ENCODE measurements at regions not wholly inside any gene's neighbourhood (a gene's known extent, or its start where the extent isn't known, plus 50 kb on each side); places are given as distances from the start of the nearest gene placed in this dataset.

GRCh38 chr16:65305266-65305959 is 183.6 kb upstream of the CDH11 start:
- intact Hi-C loops (cut with DNase I; ENCODE audit: low total_unique reads) = no loop called here
- Histone ChIP-seq H3K36me3 (no peaks in the 10 kb centered on the region), H3K27ac (no peak overlapping the region), H3K9me3 (no peaks in the 10 kb centered on the region), H3K4me1 (no peaks in the 10 kb centered on the region), H3K27me3 (no peaks in the 10 kb centered on the region), H3K4me3 (no peak overlapping the region)
- no peak for TF ChIP-seq CTCF (IDR thresholded peaks at IDR 0.05)
- no peak for TF ChIP-seq POLR2A (IDR thresholded peaks at IDR 0.05)
- no peak for DNase-seq

DNA sequence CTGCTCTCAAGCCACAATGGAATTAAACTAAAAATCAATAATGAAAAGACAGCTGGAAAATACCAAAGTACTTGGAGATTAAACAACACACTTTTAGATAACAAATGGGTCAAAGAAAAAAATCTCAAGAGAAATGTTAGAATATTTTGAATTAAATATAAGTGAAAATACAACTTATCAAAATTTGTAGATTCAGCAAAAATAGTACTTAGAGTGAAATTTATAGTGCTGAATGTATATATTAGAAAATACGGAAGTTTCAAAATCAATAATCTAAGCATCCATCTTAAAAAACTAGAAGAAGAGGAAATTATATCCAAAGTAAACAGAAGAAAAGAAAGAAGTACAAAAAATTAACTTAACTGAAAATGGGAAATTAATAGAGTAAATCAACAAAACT is 179.2 kb upstream of the CDH11 start:
- Histone ChIP-seq H3K4me1 (no peaks in the 10 kb centered on the region), H3K4me3 (no peak overlapping the region), H3K36me3 (no peaks in the 10 kb centered on the region), H3K9me3 (no peaks in the 10 kb centered on the region), H3K27me3 (no peaks in the 10 kb centered on the region), H3K27ac (no peak overlapping the region)
- DNase-seq = no peak
- intact Hi-C loops (cut with DNase I; ENCODE audit: low total_unique reads) = no loop called here
- no peak for TF ChIP-seq CTCF (IDR thresholded peaks at IDR 0.05)
- no peak for TF ChIP-seq POLR2A (IDR thresholded peaks at IDR 0.05)

GRCh38 chr16:65297453-65297852 is 175.6 kb upstream of the CDH11 start:
- Histone ChIP-seq H3K9me3 (no peaks in the 10 kb centered on the region), H3K4me1 (no peaks in the 10 kb centered on the region), H3K27ac (peak overlapping the region in 1 of 2 donors; percentile 19), H3K27me3 (no peaks in the 10 kb centered on the region), H3K36me3 (no peaks in the 10 kb centered on the region), H3K4me3 (no peak overlapping the region)
- intact Hi-C loops (cut with DNase I; ENCODE audit: low total_unique reads) = no loop called here
- DNase-seq = no peak
- no peak for TF ChIP-seq CTCF (IDR thresholded peaks at IDR 0.05)
- TF ChIP-seq POLR2A (IDR thresholded peaks at IDR 0.05) = no peak

GRCh38 chr16:65295527-65295926 is 173.7 kb upstream of the CDH11 start:
- Histone ChIP-seq H3K9me3 (no peaks in the 10 kb centered on the region), H3K4me3 (no peak overlapping the region), H3K27ac (no peak overlapping the region), H3K4me1 (no peaks in the 10 kb centered on the region), H3K36me3 (no peaks in the 10 kb centered on the region), H3K27me3 (no peaks in the 10 kb centered on the region)
- intact Hi-C loops (cut with DNase I; ENCODE audit: low total_unique reads) = no loop called here
- TF ChIP-seq POLR2A (IDR thresholded peaks at IDR 0.05) (no peak), CTCF (IDR thresholded peaks at IDR 0.05) (no peak)
- no peak for DNase-seq

DNA sequence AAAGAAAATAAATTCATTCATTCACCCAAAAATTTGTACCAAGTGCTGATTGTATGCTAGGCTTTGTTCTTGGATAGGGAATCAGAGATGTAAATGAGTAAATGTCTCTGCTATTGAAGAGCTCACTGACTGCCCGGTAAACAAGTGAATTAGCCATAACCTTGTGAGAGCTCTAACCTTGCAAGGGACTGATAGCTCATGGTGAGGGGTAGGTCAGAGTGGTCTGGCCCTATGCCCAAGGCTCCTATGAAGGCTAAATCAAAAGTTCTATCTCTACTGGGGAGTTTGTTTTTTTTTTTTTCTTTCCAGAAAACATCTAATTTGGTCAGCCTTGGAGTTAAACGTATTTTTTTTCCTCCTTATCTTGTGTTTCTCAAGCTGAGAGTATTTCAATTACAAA is 172.8 kb upstream of the CDH11 start:
- H3K27ac ChIP-seq = no peak overlapping the region
- no peaks in the 10 kb centered on the region for H3K27me3 ChIP-seq
- no peak for DNase-seq

More for the DNA sequence above, 172.8 kb upstream of the CDH11 start:
- intact Hi-C loops (cut with DNase I; ENCODE audit: low total_unique reads) = no loop called here
- H3K4me1 ChIP-seq = no peaks in the 10 kb centered on the region
- no peak for TF ChIP-seq POLR2A (IDR thresholded peaks at IDR 0.05)
- no peak for TF ChIP-seq CTCF (IDR thresholded peaks at IDR 0.05)
- H3K4me3 ChIP-seq = no peak overlapping the region
- H3K9me3 ChIP-seq = no peaks in the 10 kb centered on the region
- no peaks in the 10 kb centered on the region for H3K36me3 ChIP-seq

All from uterus (tissue), 3 donors.